Cardiac fibroblast (primary cell): ENCODE measurements at regions not wholly inside any gene's neighbourhood (a gene's known extent, or its start where the extent isn't known, plus 50 kb on each side); places are given as distances from the start of the nearest gene placed in this dataset.

Source experiments
- DNase-seq, 2 donors: peaks; one replicate each; pipeline versions ENCODE4 v3.0.0 to v3.0.0-alpha.2; 2010; ENCODE audit warnings: low read depth in 2 of 2
- H3K4me3 ChIP-seq, 2 donors: replicated peaks in 1 of 2; 1 replicate in 1 of 2; 2 replicates in 1 of 2; pipeline ENCODE4 v1.5.1; 2011; ENCODE audit warnings: low read depth in 2 of 2, low read length in 2 of 2, mild to moderate bottlenecking in 2 of 2, moderate library complexity in 1 of 2
- CTCF ChIP-seq: IDR thresholded peaks from one replicate; pipeline ENCODE4 v1.5.1; 2011; ENCODE audit warnings: low read depth, mild to moderate bottlenecking, low read length, inconsistent platforms

DNA sequence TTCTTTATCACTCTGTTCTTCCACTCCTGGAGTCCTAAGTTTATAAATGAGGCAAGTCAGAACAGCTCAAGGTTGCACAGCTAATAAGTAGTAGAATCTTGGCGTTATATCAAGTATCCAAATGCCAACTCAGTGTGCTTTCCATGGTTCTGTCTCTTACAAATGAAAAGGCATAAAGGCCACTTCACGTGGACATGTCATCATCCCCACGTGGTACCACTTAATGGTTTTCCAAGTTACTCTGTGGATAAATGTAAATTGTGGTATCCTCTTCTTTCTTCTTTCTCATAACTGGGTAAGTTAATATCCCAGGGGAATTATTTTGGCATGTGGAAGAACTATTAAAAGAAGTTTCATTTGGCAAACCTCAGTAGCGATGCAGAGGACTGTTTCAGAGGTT, 131.5 kb upstream of the L3MBTL4 start:
- no peak for TF ChIP-seq CTCF
- peak in 1 of 2 donors; percentile 16 for DNase-seq
- H3K4me3 ChIP-seq: no peak overlapping the region

GRCh38 chr18:6547476-6547875, 132.8 kb upstream of the L3MBTL4 start:
- no peak overlapping the region for H3K4me3 ChIP-seq
- no peak for TF ChIP-seq CTCF
- no peak for DNase-seq

DNA sequence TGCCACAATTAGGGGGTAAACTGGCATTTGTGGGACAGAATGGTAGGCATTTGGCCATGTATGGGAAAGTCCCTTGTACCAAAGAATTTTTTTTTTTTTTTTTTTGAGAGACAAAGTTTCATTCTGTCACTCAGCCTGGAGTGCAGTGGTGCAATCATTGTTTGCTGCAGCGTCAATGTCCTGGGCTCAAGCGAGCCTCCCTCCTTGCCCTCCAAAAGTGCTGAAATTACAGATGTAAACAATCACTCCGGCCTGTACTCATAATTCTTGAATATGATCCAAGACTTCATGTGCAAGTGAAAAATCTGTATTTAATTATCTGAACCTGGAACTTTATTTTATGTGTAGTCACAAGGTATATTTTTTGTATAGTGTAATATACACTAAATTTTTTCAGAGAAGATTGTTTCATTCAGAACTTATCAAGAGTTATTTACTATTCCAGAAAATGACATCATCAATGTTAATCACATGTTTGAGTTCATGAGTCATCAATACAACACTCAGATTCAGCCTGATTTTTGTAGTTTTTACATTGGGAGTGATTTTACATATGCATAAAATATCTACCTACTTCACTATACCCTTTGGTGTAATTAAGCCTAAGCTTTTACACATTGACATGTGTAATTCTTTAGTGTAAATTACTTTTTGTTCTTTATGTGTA, 138.7 kb upstream of the L3MBTL4 start:
- no peak for TF ChIP-seq CTCF
- peak; percentile 5 to 13 for DNase-seq

GRCh38 chr18:6557057-6557769, 142.5 kb upstream of the L3MBTL4 start:
- no peak for TF ChIP-seq CTCF
- no peak overlapping the region for H3K4me3 ChIP-seq
- DNase-seq: no peak

More for the DNA sequence above, 138.7 kb upstream of the L3MBTL4 start:
- H3K4me3 ChIP-seq: no peak overlapping the region

DNA sequence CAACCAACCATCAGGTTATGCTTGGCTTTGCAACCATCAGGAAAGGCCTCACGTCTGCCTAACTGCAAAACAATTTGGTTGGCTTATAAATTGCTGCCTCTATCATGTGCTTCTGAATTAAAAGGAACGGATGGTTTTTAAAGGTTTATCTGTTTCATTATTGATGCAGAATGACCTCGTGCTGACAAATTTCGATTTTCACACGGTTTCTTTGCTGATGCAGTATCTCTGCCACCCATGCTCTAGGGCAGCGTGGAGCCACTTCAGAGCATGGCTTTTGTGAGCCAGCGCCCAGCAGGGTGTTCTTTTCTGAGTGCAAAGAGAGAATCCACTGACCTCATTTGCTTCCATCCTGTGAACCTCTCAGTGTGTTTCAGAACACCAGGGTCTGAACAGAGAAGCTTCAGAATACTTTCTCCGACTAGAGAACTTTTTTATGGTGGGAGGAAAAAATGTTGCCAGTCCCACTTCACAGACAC, 143.1 kb upstream of the L3MBTL4 start:
- TF ChIP-seq CTCF: no peak
- DNase-seq: no peak
- no peak overlapping the region for H3K4me3 ChIP-seq

- no peak for DNase-seq
- TF ChIP-seq CTCF: no peak
- no peak overlapping the region for H3K4me3 ChIP-seq
These were observed 143.9 kb upstream of the L3MBTL4 start for GRCh38 chr18:6558446-6559156.
